ENCODE measurements at regions not wholly inside any gene's neighbourhood (a gene's known extent, or its start where the extent isn't known, plus 50 kb on each side); places are given as distances from the start of the nearest gene placed in this dataset.

- Histone ChIP-seq H3K79me2 (ENCODE audit: insufficient read depth, low read length) (no peaks in the 10 kb centered on the region), H3K27me3 (ENCODE audit: control insufficient read depth in 2 of 2, insufficient read depth in 2 of 2, low read length in 2 of 2) (no peaks in the 10 kb centered on the region), H2AFZ (ENCODE audit: insufficient read depth, low read depth, low read length, poor library complexity, severe bottlenecking) (no peak overlapping the region), H4K20me1 (ENCODE audit: insufficient read depth, low read length) (no peaks in the 10 kb centered on the region), H3K36me3 (replicated peaks in 1 of 2; ENCODE audit: control insufficient read depth in 1 of 2, insufficient read depth in 2 of 2, low read length in 2 of 2) (no peaks in the 10 kb centered on the region), H3K9me3 (replicated peaks in 1 of 2; ENCODE audit: control insufficient read depth in 1 of 2, insufficient read depth in 1 of 2, low read length in 2 of 2) (peaks cover 4 to 6% of the 10 kb centered on the region in 2 donors), H3K9ac (ENCODE audit: insufficient read depth, low read length, poor library complexity, severe bottlenecking) (no peak overlapping the region), H3K27ac (ENCODE audit: low read depth in 1 of 2, low read length in 2 of 2) (no peak overlapping the region), H3K4me2 (replicated peaks; ENCODE audit: extremely low read depth, low read length, poor library complexity, severe bottlenecking) (no peak overlapping the region), H3K4me3 (replicated peaks in 1 of 3; ENCODE audit: low read depth in 2 of 3, low read length in 3 of 3) (no peak overlapping the region), H3K4me1 (ENCODE audit: control insufficient read depth in 1 of 2, insufficient read depth in 2 of 2, low read length in 2 of 2) (peaks cover 8% of the 10 kb centered on the region in 2 donors)
- Mint-ChIP-seq H3K36me3 (no peaks in the 10 kb centered on the region), H3K9me3 (peaks cover 0 to 17% (median 12%) of the 10 kb centered on the region in 7 donors), H3K4me1 (peaks cover 11% of the 10 kb centered on the region), H3K27ac (no peak overlapping the region), H3K4me3 (no peak overlapping the region), H3K27me3 (ENCODE audit: low read depth in 3 of 3) (peaks cover 4 to 7% (median 7%) of the 10 kb centered on the region in 3 donors)
- WGBS (ENCODE audit: insufficient coverage): 100% methylated on average over 1 of the region's 2 CpGs
- no peak for TF ChIP-seq CTCF (IDR thresholded peaks at IDR 0.05)
- DNase-seq: no peak
- intact Hi-C loops (cut with micrococcal nuclease): no loop called here
Measured at GRCh38 chr5:75951716-75952115, 131.5 kb upstream of the SV2C start.

- Mint-ChIP-seq H3K27ac (no peak overlapping the region), H3K4me3 (no peak overlapping the region), H3K4me1 (peaks cover 11% of the 10 kb centered on the region), H3K9me3 (peaks cover 0 to 17% (median 12%) of the 10 kb centered on the region in 7 donors), H3K36me3 (no peaks in the 10 kb centered on the region), H3K27me3 (ENCODE audit: low read depth in 3 of 3) (peaks cover 4 to 7% (median 6%) of the 10 kb centered on the region in 3 donors)
- Histone ChIP-seq H3K9me3 (replicated peaks in 1 of 2; ENCODE audit: control insufficient read depth in 1 of 2, insufficient read depth in 1 of 2, low read length in 2 of 2) (peaks cover 4 to 6% of the 10 kb centered on the region in 2 donors), H3K4me3 (replicated peaks in 1 of 3; ENCODE audit: low read depth in 2 of 3, low read length in 3 of 3) (no peak overlapping the region), H3K4me1 (ENCODE audit: control insufficient read depth in 1 of 2, insufficient read depth in 2 of 2, low read length in 2 of 2) (peaks cover 8% of the 10 kb centered on the region in 2 donors), H2AFZ (ENCODE audit: insufficient read depth, low read depth, low read length, poor library complexity, severe bottlenecking) (no peak overlapping the region), H3K9ac (ENCODE audit: insufficient read depth, low read length, poor library complexity, severe bottlenecking) (no peak overlapping the region), H3K27me3 (ENCODE audit: control insufficient read depth in 2 of 2, insufficient read depth in 2 of 2, low read length in 2 of 2) (no peaks in the 10 kb centered on the region), H3K4me2 (replicated peaks; ENCODE audit: extremely low read depth, low read length, poor library complexity, severe bottlenecking) (no peak overlapping the region), H4K20me1 (ENCODE audit: insufficient read depth, low read length) (no peaks in the 10 kb centered on the region), H3K79me2 (ENCODE audit: insufficient read depth, low read length) (no peaks in the 10 kb centered on the region), H3K27ac (ENCODE audit: low read depth in 1 of 2, low read length in 2 of 2) (no peak overlapping the region), H3K36me3 (replicated peaks in 1 of 2; ENCODE audit: control insufficient read depth in 1 of 2, insufficient read depth in 2 of 2, low read length in 2 of 2) (no peaks in the 10 kb centered on the region)
- intact Hi-C loops (cut with micrococcal nuclease): no loop called here
- no peak for TF ChIP-seq CTCF (IDR thresholded peaks at IDR 0.05)
- no peak for DNase-seq
- 100% methylated on average over 1 of the region's 1 CpG for WGBS (ENCODE audit: insufficient coverage)
Measured at GRCh38 chr5:75951158-75951557, 132.0 kb upstream of the SV2C start.
